Thyroid gland (tissue), 4 donors: ENCODE measurements at regions not wholly inside any gene's neighbourhood (a gene's known extent, or its start where the extent isn't known, plus 50 kb on each side); places are given as distances from the start of the nearest gene placed in this dataset.
A peak's percentile ranks its signal among the peaks of the same experiment; 100 is the strongest.

Experiments used
- DNase-seq, 2 donors: peaks; one replicate each; pipeline ENCODE4 v3.0.0-alpha.2; 2019
- H3K27ac ChIP-seq, 3 donors: fragments of 200-600 bp; sonication (generic); 1 replicate in 2 of 3; 2 replicates in 1 of 3; pipeline ENCODE4 v1.5.1; 2016 to 2019; ENCODE audit warnings: mild to moderate bottlenecking in 1 of 3, moderate library complexity in 1 of 3
- H3K27me3 ChIP-seq: fragments of 200-600 bp; sonication (generic); one replicate; pipeline ENCODE4 v1.5.1; 2019
- H3K36me3 ChIP-seq, 2 donors: fragments of 200-600 bp; sonication (generic); one replicate each; pipeline ENCODE4 v1.5.1; 2016 to 2019
- H3K4me1 ChIP-seq, 2 donors: fragments of 200-600 bp; sonication (generic); one replicate each; pipeline ENCODE4 v1.5.1; 2017 to 2019
- H3K4me3 ChIP-seq, 3 donors: fragments of 200-600 bp; sonication (generic); replicated peaks in 1 of 3; 1 replicate in 2 of 3; 2 replicates in 1 of 3; pipeline ENCODE4 v1.5.1; 2016; ENCODE audit warnings: mild to moderate bottlenecking in 1 of 3
- H3K9me3 ChIP-seq: fragments of 200-600 bp; sonication (generic); one replicate; pipeline ENCODE4 v1.5.1; 2017
- POLR2A ChIP-seq, 2 donors: fragments of 450-650 bp; IDR thresholded peaks; one replicate each; pipeline ENCODE4 v1.6.1; 2017; ENCODE audit warnings: antibody characterized with exemption in 2 of 2, mild to moderate bottlenecking in 2 of 2, moderate library complexity in 1 of 2
- WGBS, 2 donors: methylation state at CpG; one replicate each; pipeline ENCODE4 v1.1.5; 2017; 5-methylcytosine and 5-hydroxymethylcytosine counted together
- intact Hi-C: fragments of 100-400 bp; cut with DNase I; formaldehyde crosslinking; loops from one replicate; pipeline ENCODE4 v1.15.1; 2023
- TF ChIP-seq, protein P1 (sequence below), 6 experiments: fragments of 200-600 bp in 3 of 6; fragments of 450-650 bp in 3 of 6; sonication (generic) in 3 of 6; IDR thresholded peaks; one replicate each; pipeline ENCODE4 v1.5.1; 2016 to 2019; ENCODE audit warnings: antibody characterized with exemption in 6 of 6, mild to moderate bottlenecking in 2 of 6, inconsistent platforms in 1 of 6, moderate library complexity in 1 of 6

- Histone ChIP-seq H3K4me3 (no peak overlapping the region), H3K27me3 (no peaks in the 10 kb centered on the region), H3K9me3 (no peaks in the 10 kb centered on the region), H3K27ac (no peak overlapping the region), H3K36me3 (no peaks in the 10 kb centered on the region), H3K4me1 (no peaks in the 10 kb centered on the region)
- intact Hi-C loops, result no loop called here
- WGBS, 2 donors, result 89 to 92% methylated on average over 4 of the region's 4 CpGs
- no peak for DNase-seq
- no peak for TF ChIP-seq POLR2A (IDR thresholded peaks at IDR 0.05)
- TF ChIP-seq, protein P1, sequence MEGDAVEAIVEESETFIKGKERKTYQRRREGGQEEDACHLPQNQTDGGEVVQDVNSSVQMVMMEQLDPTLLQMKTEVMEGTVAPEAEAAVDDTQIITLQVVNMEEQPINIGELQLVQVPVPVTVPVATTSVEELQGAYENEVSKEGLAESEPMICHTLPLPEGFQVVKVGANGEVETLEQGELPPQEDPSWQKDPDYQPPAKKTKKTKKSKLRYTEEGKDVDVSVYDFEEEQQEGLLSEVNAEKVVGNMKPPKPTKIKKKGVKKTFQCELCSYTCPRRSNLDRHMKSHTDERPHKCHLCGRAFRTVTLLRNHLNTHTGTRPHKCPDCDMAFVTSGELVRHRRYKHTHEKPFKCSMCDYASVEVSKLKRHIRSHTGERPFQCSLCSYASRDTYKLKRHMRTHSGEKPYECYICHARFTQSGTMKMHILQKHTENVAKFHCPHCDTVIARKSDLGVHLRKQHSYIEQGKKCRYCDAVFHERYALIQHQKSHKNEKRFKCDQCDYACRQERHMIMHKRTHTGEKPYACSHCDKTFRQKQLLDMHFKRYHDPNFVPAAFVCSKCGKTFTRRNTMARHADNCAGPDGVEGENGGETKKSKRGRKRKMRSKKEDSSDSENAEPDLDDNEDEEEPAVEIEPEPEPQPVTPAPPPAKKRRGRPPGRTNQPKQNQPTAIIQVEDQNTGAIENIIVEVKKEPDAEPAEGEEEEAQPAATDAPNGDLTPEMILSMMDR (IDR thresholded peaks at IDR 0.05), result no peak
Observed at GRCh38 chr12:13692332-13692731, 289.1 kb downstream of the GRIN2B start.

DNA sequence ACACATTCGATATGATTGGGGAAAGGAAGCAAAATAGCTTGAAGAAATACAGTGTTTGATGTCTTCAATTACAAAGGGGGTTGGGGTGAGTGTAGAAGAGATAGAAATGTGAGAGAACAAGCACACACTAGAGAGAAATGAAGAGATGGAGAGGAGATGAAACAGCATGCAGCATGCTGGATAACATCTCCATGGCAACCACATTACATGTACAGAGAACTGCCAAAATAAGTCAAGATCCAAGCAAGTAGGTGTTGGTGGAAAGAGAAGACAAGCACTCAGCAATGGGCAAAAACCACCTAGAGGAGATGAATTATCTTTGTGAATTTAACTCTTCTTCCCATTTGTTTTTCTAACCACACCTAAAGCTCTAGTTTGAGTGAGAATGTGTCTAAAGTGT, 289.8 kb downstream of the GRIN2B start:
- TF ChIP-seq, protein P1 (IDR thresholded peaks at IDR 0.05), result no peak
- TF ChIP-seq POLR2A (IDR thresholded peaks at IDR 0.05), result no peak
- intact Hi-C loops, result no loop called here
- H3K27ac ChIP-seq, result no peak overlapping the region
- H3K27me3 ChIP-seq, result no peaks in the 10 kb centered on the region
- no peaks in the 10 kb centered on the region for H3K9me3 ChIP-seq
- H3K4me3 ChIP-seq, result no peak overlapping the region
- no peak for DNase-seq
- H3K36me3 ChIP-seq, result no peaks in the 10 kb centered on the region
- WGBS, 2 donors, result 92 to 94% methylated on average over 1 of the region's 1 CpG
- no peaks in the 10 kb centered on the region for H3K4me1 ChIP-seq

GRCh38 chr12:13687633-13688032, 293.8 kb downstream of the GRIN2B start:
- no peaks in the 10 kb centered on the region for H3K9me3 ChIP-seq
- TF ChIP-seq, protein P1 (IDR thresholded peaks at IDR 0.05), result no peak
- TF ChIP-seq POLR2A (IDR thresholded peaks at IDR 0.05), result no peak
- H3K27me3 ChIP-seq, result no peaks in the 10 kb centered on the region
- no peak overlapping the region for H3K4me3 ChIP-seq
- no peak overlapping the region for H3K27ac ChIP-seq
- H3K4me1 ChIP-seq, result peaks cover 0 to 5% of the 10 kb centered on the region in 2 donors
- intact Hi-C loops, result no loop called here
- no peaks in the 10 kb centered on the region for H3K36me3 ChIP-seq
- DNase-seq, result no peak

GRCh38 chr12:13686260-13686659, 295.1 kb downstream of the GRIN2B start:
- intact Hi-C loops, result no loop called here
- H3K36me3 ChIP-seq, result no peaks in the 10 kb centered on the region
- peaks cover 0 to 5% of the 10 kb centered on the region in 2 donors for H3K4me1 ChIP-seq
- no peak for DNase-seq
- no peaks in the 10 kb centered on the region for H3K27me3 ChIP-seq
- H3K4me3 ChIP-seq, result no peak overlapping the region
- no peak overlapping the region for H3K27ac ChIP-seq
- TF ChIP-seq POLR2A (IDR thresholded peaks at IDR 0.05), result no peak
- TF ChIP-seq, protein P1 (IDR thresholded peaks at IDR 0.05), result no peak
- no peaks in the 10 kb centered on the region for H3K9me3 ChIP-seq
- WGBS, 2 donors, result 68 to 86% methylated on average over 1 of the region's 1 CpG

GRCh38 chr12:13680916-13681315, 300.5 kb downstream of the GRIN2B start:
- Histone ChIP-seq H3K27ac (no peak overlapping the region), H3K36me3 (no peaks in the 10 kb centered on the region), H3K4me3 (no peak overlapping the region), H3K27me3 (no peaks in the 10 kb centered on the region), H3K9me3 (no peaks in the 10 kb centered on the region), H3K4me1 (peaks cover 0 to 5% of the 10 kb centered on the region in 2 donors)
- WGBS, 2 donors, result 31 to 50% methylated on average over 4 of the region's 4 CpGs
- intact Hi-C loops, result no loop called here
- TF ChIP-seq, protein P1 (IDR thresholded peaks at IDR 0.05), result no peak
- no peak for TF ChIP-seq POLR2A (IDR thresholded peaks at IDR 0.05)
- DNase-seq, result peak; percentile 11 to 25
